HG03565 (cell line): ENCODE measurements at regions not wholly inside any gene's neighbourhood (a gene's known extent, or its start where the extent isn't known, plus 50 kb on each side); places are given as distances from the start of the nearest gene placed in this dataset.

Experiments used
- ATAC-seq: cut with Tn5 transposase; IDR thresholded peaks from one replicate; pipeline ENCODE4 v1.9.1; 2021; ENCODE audit warnings: mild to moderate bottlenecking, moderate library complexity; ENCODE audit not compliant: unreplicated experiment

- no peak for ATAC-seq
Observed at GRCh38 chr5:8606231-8606630, 737.3 kb downstream of the MTRR start.

- ATAC-seq, result no peak
Observed at GRCh38 chr5:8611067-8611466, 742.1 kb downstream of the MTRR start.

GRCh38 chr5:8613078-8613685 lies 744.2 kb downstream of the MTRR start:
- no peak for ATAC-seq

GRCh38 chr5:8615142-8615858 lies 746.4 kb downstream of the MTRR start:
- ATAC-seq, result no peak

GRCh38 chr5:8628521-8628920 lies 759.6 kb downstream of the MTRR start:
- no peak for ATAC-seq

DNA sequence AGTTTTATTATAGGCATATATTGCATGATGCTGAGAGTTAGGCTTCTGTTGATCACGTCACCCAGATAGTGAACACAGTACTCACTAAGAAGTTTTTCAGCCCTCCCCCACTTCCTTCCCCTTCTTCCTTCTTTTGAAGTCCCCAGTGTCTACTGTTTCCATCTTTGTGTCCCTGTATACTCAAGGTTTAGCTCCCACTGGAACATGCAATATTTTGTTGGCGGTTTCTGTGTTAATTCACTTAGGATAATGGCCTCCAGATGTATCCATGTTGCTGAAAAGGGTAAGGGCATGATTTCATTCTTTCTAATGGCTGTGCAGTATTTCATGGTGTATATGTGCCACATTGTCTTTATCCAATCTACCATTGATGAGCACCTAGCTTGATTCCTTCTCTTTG lies 764.3 kb downstream of the MTRR start:
- no peak for ATAC-seq

- ATAC-seq, result no peak
Observed at GRCh38 chr5:8633696-8634095, 764.7 kb downstream of the MTRR start.

- ATAC-seq, result no peak
Observed at GRCh38 chr5:8634219-8634618, 765.3 kb downstream of the MTRR start.

GRCh38 chr5:8641786-8642505 lies 773.0 kb downstream of the MTRR start:
- no peak for ATAC-seq

GRCh38 chr5:8644377-8644776 lies 775.4 kb downstream of the MTRR start:
- no peak for ATAC-seq

DNA sequence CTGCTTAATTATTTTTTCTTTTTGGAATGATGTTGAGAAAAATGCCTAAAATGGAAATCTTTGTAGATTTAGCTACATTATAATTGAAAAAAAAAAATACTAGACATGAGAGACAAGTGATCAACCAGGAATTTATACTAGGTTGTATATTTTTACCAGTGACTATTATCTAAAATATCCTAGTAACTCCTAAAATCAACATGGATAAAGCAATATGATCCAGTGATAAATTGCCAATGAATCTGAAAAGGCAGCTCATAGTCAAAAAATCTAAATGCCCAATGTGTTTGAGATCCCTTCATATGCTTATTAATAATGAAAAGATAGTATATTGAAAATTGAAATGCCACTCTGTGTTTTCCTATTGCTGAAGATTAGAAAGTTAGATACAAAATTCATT lies 778.2 kb downstream of the MTRR start:
- ATAC-seq, result no peak

- no peak for ATAC-seq
Observed at GRCh38 chr5:8650186-8650585, 781.2 kb downstream of the MTRR start.

- ATAC-seq, result no peak
Observed at GRCh38 chr5:8660133-8660893, 791.4 kb downstream of the MTRR start.

DNA sequence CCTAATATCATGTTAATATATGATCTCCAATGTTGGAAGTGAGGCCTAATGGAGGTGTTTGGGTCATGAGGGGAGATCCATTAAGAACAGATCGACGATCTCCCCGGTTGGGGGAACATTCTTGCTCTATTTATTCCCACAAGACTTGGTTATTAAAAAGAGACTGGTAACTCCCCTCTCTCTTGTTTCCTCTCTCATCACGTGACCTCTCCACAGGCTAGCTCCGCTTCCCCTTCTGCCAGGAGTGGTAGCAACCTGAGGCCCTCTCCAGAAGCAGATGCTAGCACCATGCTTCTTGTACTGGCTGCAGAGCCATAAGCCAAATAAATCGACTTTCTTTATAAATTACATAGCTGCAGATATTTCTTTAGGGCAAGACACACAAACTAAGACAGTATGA lies 794.4 kb downstream of the MTRR start:
- no peak for ATAC-seq

- no peak for ATAC-seq
Observed at GRCh38 chr5:8675182-8675581, 806.2 kb downstream of the MTRR start.

- ATAC-seq, result no peak
Observed at GRCh38 chr5:8676695-8677094, 807.7 kb downstream of the MTRR start.

- ATAC-seq, result no peak
Observed at GRCh38 chr5:8682381-8682780, 813.4 kb downstream of the MTRR start.

- ATAC-seq, result no peak
Observed at GRCh38 chr5:8683496-8683895, 814.5 kb downstream of the MTRR start.

- ATAC-seq, result no peak
Observed at GRCh38 chr5:8685704-8686103, 816.8 kb downstream of the MTRR start.

DNA sequence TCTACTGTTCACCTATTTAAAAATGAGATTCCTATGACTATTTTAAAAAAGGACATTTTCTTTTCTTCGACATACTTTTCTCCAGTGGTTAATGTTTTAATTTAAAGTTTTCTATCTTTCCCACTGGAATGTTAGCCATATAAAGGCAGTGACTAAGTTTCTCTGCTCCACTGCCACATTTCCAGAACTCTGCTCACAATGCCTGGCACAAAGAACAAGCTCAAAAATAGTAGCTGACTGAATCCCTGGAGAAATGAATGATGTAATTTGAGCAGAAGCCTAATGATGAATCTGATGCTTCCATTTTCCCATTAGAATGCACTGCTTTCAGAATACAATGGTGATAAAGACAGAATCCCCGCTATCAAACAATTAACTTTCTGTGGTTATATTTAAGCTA lies 817.8 kb downstream of the MTRR start:
- ATAC-seq, result no peak

DNA sequence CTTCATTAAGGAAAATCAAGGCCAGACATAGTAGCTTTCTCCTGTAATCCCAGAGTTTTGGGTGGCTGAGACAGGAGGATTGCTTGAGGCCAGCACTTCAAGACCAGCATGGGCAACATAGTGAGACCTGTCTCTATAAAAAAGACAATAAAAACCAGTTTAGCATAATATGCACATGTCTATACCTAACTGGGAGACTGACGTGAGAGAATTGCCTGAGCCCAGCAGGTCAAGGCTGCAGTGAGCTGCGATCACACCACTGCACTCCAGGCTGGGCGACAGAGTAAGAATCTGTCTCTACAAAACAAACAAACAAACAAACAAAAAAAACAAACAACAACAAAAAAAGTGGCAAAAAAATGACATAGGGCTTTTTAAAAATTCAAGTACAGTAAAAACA lies 820.8 kb downstream of the MTRR start:
- ATAC-seq, result no peak
